Type B pancreatic cell (in vitro differentiated cells): ENCODE measurements at regions not wholly inside any gene's neighbourhood (a gene's known extent, or its start where the extent isn't known, plus 50 kb on each side); places are given as distances from the start of the nearest gene placed in this dataset.
A peak's percentile ranks its signal among the peaks of the same experiment; 100 is the strongest.

ENCODE experiments used
- DNase-seq: peaks from one replicate; pipeline ENCODE4 v3.0.0; 2021; ENCODE audit warnings: mixed read lengths; ENCODE audit not compliant: unreplicated experiment; ENCODE audit errors: extremely low spot score
- H3K27ac Mint-ChIP-seq: 2 replicates; pipeline ENCODE4 v1.8.0; 2021; ENCODE audit warnings: mild to moderate bottlenecking, mixed read lengths
- H3K27me3 Mint-ChIP-seq: 2 replicates; pipeline ENCODE4 v1.8.0; 2021; ENCODE audit warnings: mixed read lengths
- H3K36me3 Mint-ChIP-seq: 2 replicates; pipeline ENCODE4 v1.8.0; 2021; ENCODE audit warnings: mixed read lengths
- H3K4me1 Mint-ChIP-seq: one replicate; pipeline ENCODE4 v1.8.0; 2021; ENCODE audit warnings: mixed read lengths; ENCODE audit not compliant: unreplicated experiment
- H3K4me3 Mint-ChIP-seq: 2 replicates; pipeline ENCODE4 v1.8.0; 2021; ENCODE audit warnings: mild to moderate bottlenecking, mixed read lengths
- H3K9me3 Mint-ChIP-seq: 2 replicates; pipeline ENCODE4 v1.8.0; 2021; ENCODE audit warnings: mixed read lengths
- CTCF ChIP-seq: fragments of 200-600 bp; sonication (generic); conservative IDR thresholded peaks from 2 replicates; pipeline ENCODE4 v1.5.0; 2021; ENCODE audit warnings: antibody characterized with exemption, mild to moderate bottlenecking

GRCh38 chr2:128494640-128495321, 176.1 kb upstream of the HS6ST1 start:
- no peaks in the 10 kb centered on the region for H3K27me3 Mint-ChIP-seq
- H3K4me1 Mint-ChIP-seq: peaks cover 27% of the 10 kb centered on the region
- H3K4me3 Mint-ChIP-seq: no peak overlapping the region
- peak overlapping the region; percentile 29 for H3K27ac Mint-ChIP-seq
- H3K9me3 Mint-ChIP-seq: no peaks in the 10 kb centered on the region
- DNase-seq: peak; percentile 58
- no peaks in the 10 kb centered on the region for H3K36me3 Mint-ChIP-seq
- no peak for TF ChIP-seq CTCF

- no peaks in the 10 kb centered on the region for H3K27me3 Mint-ChIP-seq
- TF ChIP-seq CTCF: no peak
- DNase-seq: no peak
- no peaks in the 10 kb centered on the region for H3K9me3 Mint-ChIP-seq
- H3K4me1 Mint-ChIP-seq: peaks cover 21% of the 10 kb centered on the region
- H3K27ac Mint-ChIP-seq: no peak overlapping the region
- no peak overlapping the region for H3K4me3 Mint-ChIP-seq
- H3K36me3 Mint-ChIP-seq: no peaks in the 10 kb centered on the region
Observed at GRCh38 chr2:128495996-128496547, 177.4 kb upstream of the HS6ST1 start.

GRCh38 chr2:128496700-128497099, 178.0 kb upstream of the HS6ST1 start:
- H3K27me3 Mint-ChIP-seq: no peaks in the 10 kb centered on the region
- peak; percentile 31 for DNase-seq
- TF ChIP-seq CTCF: no peak
- no peaks in the 10 kb centered on the region for H3K36me3 Mint-ChIP-seq
- no peaks in the 10 kb centered on the region for H3K9me3 Mint-ChIP-seq
- H3K4me1 Mint-ChIP-seq: peaks cover 15% of the 10 kb centered on the region
- no peak overlapping the region for H3K4me3 Mint-ChIP-seq
- H3K27ac Mint-ChIP-seq: no peak overlapping the region

GRCh38 chr2:128497461-128497860, 178.8 kb upstream of the HS6ST1 start:
- H3K27me3 Mint-ChIP-seq: no peaks in the 10 kb centered on the region
- no peaks in the 10 kb centered on the region for H3K9me3 Mint-ChIP-seq
- no peak overlapping the region for H3K4me3 Mint-ChIP-seq
- peak; percentile 56 for DNase-seq
- peaks cover 20% of the 10 kb centered on the region for H3K4me1 Mint-ChIP-seq
- no peak overlapping the region for H3K27ac Mint-ChIP-seq
- TF ChIP-seq CTCF: no peak
- H3K36me3 Mint-ChIP-seq: no peaks in the 10 kb centered on the region

GRCh38 chr2:128498086-128498485, 179.4 kb upstream of the HS6ST1 start:
- no peaks in the 10 kb centered on the region for H3K9me3 Mint-ChIP-seq
- TF ChIP-seq CTCF: no peak
- no peak overlapping the region for H3K27ac Mint-ChIP-seq
- no peaks in the 10 kb centered on the region for H3K36me3 Mint-ChIP-seq
- H3K27me3 Mint-ChIP-seq: no peaks in the 10 kb centered on the region
- H3K4me1 Mint-ChIP-seq: peaks cover 20% of the 10 kb centered on the region
- no peak overlapping the region for H3K4me3 Mint-ChIP-seq
- DNase-seq: peak; percentile 63
